Fibroblast of peridontal ligament (primary cell): ENCODE measurements at regions not wholly inside any gene's neighbourhood (a gene's known extent, or its start where the extent isn't known, plus 50 kb on each side); places are given as distances from the start of the nearest gene placed in this dataset.

ENCODE experiments used
- DNase-seq: peaks from one replicate; pipeline ENCODE4 v3.0.0-alpha.2; 2010; ENCODE audit errors: extremely low read depth

- no peak for DNase-seq
Measured at GRCh38 chr4:146998157-146998556, 52.5 kb upstream of the TTC29 start.

GRCh38 chr4:147003956-147004809 is 58.5 kb upstream of the TTC29 start:
- no peak for DNase-seq

GRCh38 chr4:147006229-147006628 is 60.6 kb upstream of the TTC29 start:
- DNase-seq, result no peak

GRCh38 chr4:147009875-147010274 is 64.2 kb upstream of the TTC29 start:
- no peak for DNase-seq

- no peak for DNase-seq
Measured at GRCh38 chr4:147011411-147011810, 65.7 kb upstream of the TTC29 start.

GRCh38 chr4:147012059-147012707 is 66.5 kb upstream of the TTC29 start:
- no peak for DNase-seq

- DNase-seq, result no peak
Measured at GRCh38 chr4:147014946-147015345, 69.3 kb upstream of the TTC29 start.

GRCh38 chr4:147015491-147015890 is 69.8 kb upstream of the TTC29 start:
- DNase-seq, result peak; percentile 39

- peak; percentile 11 for DNase-seq
Measured at GRCh38 chr4:147017081-147017480, 71.4 kb upstream of the TTC29 start.

- DNase-seq, result peak; percentile 67
Measured at GRCh38 chr4:147019091-147019490, 73.4 kb upstream of the TTC29 start.

GRCh38 chr4:147020456-147020855 is 74.8 kb upstream of the TTC29 start:
- DNase-seq, result no peak

GRCh38 chr4:147025042-147025441 is 79.4 kb upstream of the TTC29 start:
- DNase-seq, result no peak

GRCh38 chr4:147029296-147029695 is 83.6 kb upstream of the TTC29 start:
- no peak for DNase-seq

GRCh38 chr4:147034372-147034771 is 88.7 kb upstream of the TTC29 start:
- peak; percentile 36 for DNase-seq

GRCh38 chr4:147037069-147037468 is 91.4 kb upstream of the TTC29 start:
- DNase-seq, result no peak

- DNase-seq, result no peak
Measured at GRCh38 chr4:147039976-147040575, 94.4 kb upstream of the TTC29 start.

- no peak for DNase-seq
Measured at GRCh38 chr4:147040874-147041273, 95.2 kb upstream of the TTC29 start.

GRCh38 chr4:147041376-147041775 is 95.7 kb upstream of the TTC29 start:
- no peak for DNase-seq

- DNase-seq, result no peak
Measured at GRCh38 chr4:147042046-147042445, 96.4 kb upstream of the TTC29 start.

- no peak for DNase-seq
Measured at GRCh38 chr4:147044241-147044640, 98.6 kb upstream of the TTC29 start.

GRCh38 chr4:147049946-147050345 is 104.3 kb upstream of the TTC29 start:
- DNase-seq, result no peak

- peak; percentile 8 for DNase-seq
Measured at GRCh38 chr4:147050356-147050765, 104.7 kb upstream of the TTC29 start.

GRCh38 chr4:147052361-147052760 is 106.7 kb upstream of the TTC29 start:
- no peak for DNase-seq
